Peyer's patch (tissue), 4 donors: ENCODE measurements at regions not wholly inside any gene's neighbourhood (a gene's known extent, or its start where the extent isn't known, plus 50 kb on each side); places are given as distances from the start of the nearest gene placed in this dataset.

Experiments used
- CTCF ChIP-seq, 6 experiments: fragments of 450-650 bp in 4 of 6; fragments of 200-600 bp in 2 of 6; sonication (generic) in 1 of 6; IDR thresholded peaks; one replicate each; pipeline ENCODE4 v1.5.1; 2017 to 2019; ENCODE audit warnings: antibody characterized with exemption in 6 of 6, mild to moderate bottlenecking in 3 of 6, moderate library complexity in 1 of 6
- POLR2A ChIP-seq, 2 donors: fragments of 450-650 bp; IDR thresholded peaks; one replicate each; pipeline ENCODE4 v1.5.1; 2017; ENCODE audit warnings: antibody characterized with exemption in 2 of 2, mild to moderate bottlenecking in 2 of 2, moderate library complexity in 2 of 2

DNA sequence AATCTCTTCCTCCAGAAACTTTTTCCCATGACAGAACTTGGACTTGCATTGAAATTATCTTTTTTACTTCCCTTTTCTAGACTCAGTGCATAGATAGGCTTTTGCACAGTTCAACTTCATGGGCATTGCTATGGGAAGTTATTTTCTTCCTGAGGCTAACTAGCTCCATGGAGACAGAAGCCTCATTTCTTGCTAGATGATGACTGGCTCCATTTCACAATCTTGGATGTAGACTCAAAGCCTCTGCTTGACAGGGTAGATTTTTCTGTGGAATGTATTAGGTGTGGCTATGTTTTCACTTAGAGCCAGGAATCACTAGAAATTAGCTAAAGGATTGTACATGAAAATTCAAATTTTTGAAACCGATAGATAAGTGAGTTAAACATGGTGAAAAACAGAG is 884.1 kb upstream of the MGAT4C start:
- TF ChIP-seq CTCF (IDR thresholded peaks at IDR 0.05) (no peak), POLR2A (IDR thresholded peaks at IDR 0.05) (no peak)
